ENCODE measurements at regions not wholly inside any gene's neighbourhood (a gene's known extent, or its start where the extent isn't known, plus 50 kb on each side); places are given as distances from the start of the nearest gene placed in this dataset.

GRCh38 chr2:153780241-153780640, 91.5 kb upstream of the GALNT13 start:
- in situ Hi-C loops (cut with HindIII; ENCODE audit: low pct_ligation_motif_present, low sequenced_read_pairs), result no loop called here
- no peaks in the 10 kb centered on the region for H3K36me3 ChIP-seq (replicated peaks)
- no peak overlapping the region for H3K27ac ChIP-seq
- H3K4me3 ChIP-seq (ENCODE audit: low read depth, low read length), result no peak overlapping the region
- no peak for DNase-seq
- TF ChIP-seq CTCF (IDR thresholded peaks at IDR 0.05; ENCODE audit: low read depth, low read length, missing control alignments), result no peak
- no peaks in the 10 kb centered on the region for H3K27me3 ChIP-seq (replicated peaks)

GRCh38 chr2:153786016-153786415, 85.7 kb upstream of the GALNT13 start:
- Histone ChIP-seq H3K27ac (no peak overlapping the region), H3K4me3 (ENCODE audit: low read depth, low read length) (no peak overlapping the region), H3K27me3 (replicated peaks) (no peaks in the 10 kb centered on the region), H3K36me3 (replicated peaks) (no peaks in the 10 kb centered on the region)
- DNase-seq, result no peak
- in situ Hi-C loops (cut with HindIII; ENCODE audit: low pct_ligation_motif_present, low sequenced_read_pairs), result no loop called here
- TF ChIP-seq CTCF (IDR thresholded peaks at IDR 0.05; ENCODE audit: low read depth, low read length, missing control alignments), result no peak

GRCh38 chr2:153787612-153788011, 84.1 kb upstream of the GALNT13 start:
- Histone ChIP-seq H3K4me3 (ENCODE audit: low read depth, low read length) (no peak overlapping the region), H3K36me3 (replicated peaks) (no peaks in the 10 kb centered on the region), H3K27me3 (replicated peaks) (no peaks in the 10 kb centered on the region), H3K27ac (no peak overlapping the region)
- in situ Hi-C loops (cut with HindIII; ENCODE audit: low pct_ligation_motif_present, low sequenced_read_pairs), result no loop called here
- TF ChIP-seq CTCF (IDR thresholded peaks at IDR 0.05; ENCODE audit: low read depth, low read length, missing control alignments), result no peak
- DNase-seq, result no peak

GRCh38 chr2:153802671-153803070, 69.1 kb upstream of the GALNT13 start:
- TF ChIP-seq CTCF (IDR thresholded peaks at IDR 0.05; ENCODE audit: low read depth, low read length, missing control alignments), result no peak
- Histone ChIP-seq H3K27ac (no peak overlapping the region), H3K27me3 (replicated peaks) (no peaks in the 10 kb centered on the region), H3K4me3 (ENCODE audit: low read depth, low read length) (no peak overlapping the region), H3K36me3 (replicated peaks) (no peaks in the 10 kb centered on the region)
- in situ Hi-C loops (cut with HindIII; ENCODE audit: low pct_ligation_motif_present, low sequenced_read_pairs), result no loop called here
- DNase-seq, result no peak

GRCh38 chr2:153808679-153809078, 63.0 kb upstream of the GALNT13 start:
- H3K36me3 ChIP-seq (replicated peaks), result no peaks in the 10 kb centered on the region
- no peak overlapping the region for H3K4me3 ChIP-seq (ENCODE audit: low read depth, low read length)
- no peak for TF ChIP-seq CTCF (IDR thresholded peaks at IDR 0.05; ENCODE audit: low read depth, low read length, missing control alignments)
- no peak for DNase-seq
- no peaks in the 10 kb centered on the region for H3K27me3 ChIP-seq (replicated peaks)
- no peak overlapping the region for H3K27ac ChIP-seq
- in situ Hi-C loops (cut with HindIII; ENCODE audit: low pct_ligation_motif_present, low sequenced_read_pairs), result no loop called here

- Histone ChIP-seq H3K4me3 (ENCODE audit: low read depth, low read length) (no peak overlapping the region), H3K27me3 (replicated peaks) (no peaks in the 10 kb centered on the region), H3K36me3 (replicated peaks) (no peaks in the 10 kb centered on the region), H3K27ac (no peak overlapping the region)
- DNase-seq, result no peak
- in situ Hi-C loops (cut with HindIII; ENCODE audit: low pct_ligation_motif_present, low sequenced_read_pairs), result no loop called here
- TF ChIP-seq CTCF (IDR thresholded peaks at IDR 0.05; ENCODE audit: low read depth, low read length, missing control alignments), result no peak
These were observed 60.2 kb upstream of the GALNT13 start for GRCh38 chr2:153811516-153811915.
